Type B pancreatic cell (in vitro differentiated cells): ENCODE measurements at regions not wholly inside any gene's neighbourhood (a gene's known extent, or its start where the extent isn't known, plus 50 kb on each side); places are given as distances from the start of the nearest gene placed in this dataset.

ENCODE experiments used
- DNase-seq: peaks from one replicate; pipeline ENCODE4 v3.0.0; 2021; ENCODE audit warnings: mixed read lengths; ENCODE audit not compliant: unreplicated experiment; ENCODE audit errors: extremely low spot score
- H3K27ac Mint-ChIP-seq: 2 replicates; pipeline ENCODE4 v1.8.0; 2021; ENCODE audit warnings: mild to moderate bottlenecking, mixed read lengths
- H3K27me3 Mint-ChIP-seq: 2 replicates; pipeline ENCODE4 v1.8.0; 2021; ENCODE audit warnings: mixed read lengths
- H3K36me3 Mint-ChIP-seq: 2 replicates; pipeline ENCODE4 v1.8.0; 2021; ENCODE audit warnings: mixed read lengths
- H3K4me1 Mint-ChIP-seq: one replicate; pipeline ENCODE4 v1.8.0; 2021; ENCODE audit warnings: mixed read lengths; ENCODE audit not compliant: unreplicated experiment
- H3K4me3 Mint-ChIP-seq: 2 replicates; pipeline ENCODE4 v1.8.0; 2021; ENCODE audit warnings: mild to moderate bottlenecking, mixed read lengths
- H3K9me3 Mint-ChIP-seq: 2 replicates; pipeline ENCODE4 v1.8.0; 2021; ENCODE audit warnings: mixed read lengths
- TF ChIP-seq, protein P1 (sequence below): fragments of 200-600 bp; sonication (generic); conservative IDR thresholded peaks from 2 replicates; pipeline ENCODE4 v1.5.0; 2021; ENCODE audit warnings: antibody characterized with exemption, mild to moderate bottlenecking

DNA sequence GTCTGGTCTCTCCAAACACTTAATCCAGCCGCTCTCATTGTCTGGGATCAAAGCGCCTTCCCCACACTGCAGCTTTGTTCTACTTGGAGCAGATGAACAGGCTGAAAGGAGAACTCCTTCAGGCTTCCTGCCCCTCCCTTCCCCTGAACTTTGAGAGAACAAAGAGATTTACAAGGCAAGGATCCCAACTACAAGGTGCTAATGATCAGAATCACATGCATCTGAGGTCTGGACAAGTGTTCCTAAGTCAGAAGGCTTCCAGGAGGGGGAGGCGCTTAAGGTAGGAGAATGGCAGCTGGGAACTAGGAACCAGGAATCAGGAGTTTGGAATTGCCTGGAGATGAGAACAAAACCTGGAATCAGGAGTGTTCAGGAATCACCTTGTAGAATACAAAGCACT lies 606.3 kb upstream of the CDH11 start:
- peaks cover 6% of the 10 kb centered on the region for H3K9me3 Mint-ChIP-seq
- TF ChIP-seq, protein P1, sequence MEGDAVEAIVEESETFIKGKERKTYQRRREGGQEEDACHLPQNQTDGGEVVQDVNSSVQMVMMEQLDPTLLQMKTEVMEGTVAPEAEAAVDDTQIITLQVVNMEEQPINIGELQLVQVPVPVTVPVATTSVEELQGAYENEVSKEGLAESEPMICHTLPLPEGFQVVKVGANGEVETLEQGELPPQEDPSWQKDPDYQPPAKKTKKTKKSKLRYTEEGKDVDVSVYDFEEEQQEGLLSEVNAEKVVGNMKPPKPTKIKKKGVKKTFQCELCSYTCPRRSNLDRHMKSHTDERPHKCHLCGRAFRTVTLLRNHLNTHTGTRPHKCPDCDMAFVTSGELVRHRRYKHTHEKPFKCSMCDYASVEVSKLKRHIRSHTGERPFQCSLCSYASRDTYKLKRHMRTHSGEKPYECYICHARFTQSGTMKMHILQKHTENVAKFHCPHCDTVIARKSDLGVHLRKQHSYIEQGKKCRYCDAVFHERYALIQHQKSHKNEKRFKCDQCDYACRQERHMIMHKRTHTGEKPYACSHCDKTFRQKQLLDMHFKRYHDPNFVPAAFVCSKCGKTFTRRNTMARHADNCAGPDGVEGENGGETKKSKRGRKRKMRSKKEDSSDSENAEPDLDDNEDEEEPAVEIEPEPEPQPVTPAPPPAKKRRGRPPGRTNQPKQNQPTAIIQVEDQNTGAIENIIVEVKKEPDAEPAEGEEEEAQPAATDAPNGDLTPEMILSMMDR: no peak
- H3K36me3 Mint-ChIP-seq: peaks cover 7% of the 10 kb centered on the region
- peaks cover 16% of the 10 kb centered on the region for H3K27me3 Mint-ChIP-seq
- H3K27ac Mint-ChIP-seq: peak overlapping the region; percentile 59
- no peak for DNase-seq
- peaks cover 17% of the 10 kb centered on the region for H3K4me1 Mint-ChIP-seq
- H3K4me3 Mint-ChIP-seq: no peak overlapping the region

DNA sequence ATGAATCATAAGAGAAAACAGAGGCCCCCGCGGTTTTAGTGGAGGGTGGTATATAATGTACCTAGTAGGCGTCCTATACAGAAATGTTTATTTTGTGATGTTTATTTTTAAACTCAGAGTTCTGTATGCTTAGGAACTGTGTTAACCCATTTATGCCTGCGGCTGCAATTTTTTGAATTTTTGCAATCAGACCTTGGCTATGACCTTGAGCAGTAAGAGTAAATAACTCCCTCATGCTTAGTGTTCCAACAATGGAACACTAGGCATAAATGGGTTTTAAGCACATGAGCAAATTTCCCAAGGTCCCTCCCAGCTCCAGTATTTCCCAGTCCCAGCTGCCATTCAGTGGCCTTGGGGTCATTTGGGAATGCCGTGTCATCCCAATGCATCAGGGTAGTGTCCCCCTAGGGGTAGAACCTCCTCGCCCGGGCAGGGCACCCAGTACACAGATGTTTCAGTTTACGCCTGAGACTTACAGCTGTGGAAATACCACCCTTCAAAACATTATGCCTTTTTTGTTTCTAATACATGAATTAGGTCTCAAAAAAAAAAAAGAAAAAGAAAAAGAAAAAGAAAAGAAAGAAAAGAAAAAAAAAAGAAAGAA lies 605.8 kb upstream of the CDH11 start:
- no peak for DNase-seq
- Mint-ChIP-seq H3K36me3 (peaks cover 7% of the 10 kb centered on the region), H3K27me3 (peaks cover 16% of the 10 kb centered on the region), H3K4me1 (peaks cover 17% of the 10 kb centered on the region), H3K9me3 (peaks cover 6% of the 10 kb centered on the region), H3K4me3 (no peak overlapping the region), H3K27ac (peak overlapping the region; percentile 59)
- TF ChIP-seq, protein P1: no peak

DNA sequence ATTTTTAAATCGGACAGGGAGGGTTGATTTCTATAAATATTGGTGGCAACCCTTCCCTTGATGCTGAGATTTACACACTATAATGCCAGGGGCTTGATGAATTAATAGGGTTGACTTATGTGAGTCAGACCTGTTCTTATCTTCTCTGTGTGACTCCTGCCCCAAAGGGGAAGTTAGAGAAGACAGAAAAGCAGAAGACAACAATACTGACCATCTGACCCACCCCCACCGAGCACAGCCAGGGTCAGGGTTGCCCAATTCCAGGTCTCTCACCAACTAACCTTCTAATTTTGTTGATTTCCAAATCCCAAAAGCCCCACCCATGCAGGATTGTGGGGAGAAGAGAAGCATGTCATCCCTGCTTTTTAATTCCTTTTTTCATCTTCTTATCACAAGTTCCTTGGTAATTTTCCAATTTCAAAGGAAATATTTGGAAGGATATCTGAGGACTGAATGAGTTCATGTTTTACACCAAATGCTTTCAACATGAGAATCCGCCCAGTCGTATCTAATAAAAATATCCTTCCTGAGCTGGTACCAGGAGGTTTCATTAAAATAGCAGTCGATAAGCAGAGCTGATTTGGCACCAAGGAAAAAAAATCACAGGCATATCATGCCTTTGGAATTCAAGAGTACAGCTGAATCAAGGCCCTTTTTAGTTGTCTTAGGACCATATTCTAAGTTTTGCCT lies 603.4 kb upstream of the CDH11 start:
- Mint-ChIP-seq H3K9me3 (peaks cover 3% of the 10 kb centered on the region), H3K36me3 (peaks cover 3% of the 10 kb centered on the region), H3K4me1 (peaks cover 17% of the 10 kb centered on the region), H3K27me3 (peaks cover 17% of the 10 kb centered on the region), H3K4me3 (no peak overlapping the region), H3K27ac (no peak overlapping the region)
- no peak for DNase-seq
- TF ChIP-seq, protein P1: no peak

DNA sequence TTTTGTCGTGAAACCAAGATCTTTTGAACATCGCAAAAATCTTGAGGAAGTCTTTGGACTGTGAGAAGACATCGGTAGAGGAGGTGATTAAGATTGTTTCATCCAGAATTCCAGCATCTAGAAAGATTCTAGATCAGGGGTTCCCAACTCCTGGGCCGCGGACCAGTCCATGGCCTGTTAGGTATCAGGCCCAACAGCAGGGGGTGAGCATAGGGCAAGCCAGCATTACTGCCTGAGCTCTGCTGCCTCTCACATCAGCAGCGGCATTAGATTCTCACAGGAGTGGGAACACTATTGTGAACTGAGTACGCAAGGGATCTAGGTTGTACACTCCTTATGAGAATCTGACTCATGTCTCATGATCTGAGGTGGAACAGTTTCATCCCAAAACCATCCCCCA lies 600.6 kb upstream of the CDH11 start:
- TF ChIP-seq, protein P1: no peak
- H3K4me1 Mint-ChIP-seq: peaks cover 13% of the 10 kb centered on the region
- no peak for DNase-seq
- no peak overlapping the region for H3K27ac Mint-ChIP-seq
- H3K36me3 Mint-ChIP-seq: peaks cover 3% of the 10 kb centered on the region
- peaks cover 28% of the 10 kb centered on the region for H3K27me3 Mint-ChIP-seq
- no peak overlapping the region for H3K4me3 Mint-ChIP-seq
- H3K9me3 Mint-ChIP-seq: peaks cover 3% of the 10 kb centered on the region

DNA sequence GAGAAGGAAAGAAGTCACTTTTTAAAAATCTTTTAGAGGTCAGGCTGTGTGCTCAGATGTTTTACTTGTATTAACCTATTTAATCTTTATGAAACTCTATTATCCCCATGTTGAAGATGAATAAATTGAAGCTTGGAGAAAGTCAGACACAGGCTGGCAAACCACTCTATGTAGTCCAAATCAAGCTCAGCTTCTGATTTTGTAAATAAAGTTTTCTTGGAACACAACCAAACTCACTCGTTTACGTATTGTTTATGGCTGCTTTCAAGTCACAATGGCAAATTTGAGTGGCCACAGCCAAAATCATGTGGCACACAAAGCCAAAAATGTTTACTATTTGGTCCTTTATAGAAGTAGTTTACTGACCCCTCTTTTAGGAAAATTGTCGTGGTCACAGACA lies 596.0 kb upstream of the CDH11 start:
- H3K4me3 Mint-ChIP-seq: no peak overlapping the region
- peaks cover 51% of the 10 kb centered on the region for H3K27me3 Mint-ChIP-seq
- H3K27ac Mint-ChIP-seq: no peak overlapping the region

More for the DNA sequence above, 596.0 kb upstream of the CDH11 start:
- Mint-ChIP-seq H3K9me3 (peaks cover 9% of the 10 kb centered on the region), H3K36me3 (peaks cover 4% of the 10 kb centered on the region), H3K4me1 (peaks cover 16% of the 10 kb centered on the region)
- TF ChIP-seq, protein P1: no peak
- no peak for DNase-seq
